ENCODE measurements at regions not wholly inside any gene's neighbourhood (a gene's known extent, or its start where the extent isn't known, plus 50 kb on each side); places are given as distances from the start of the nearest gene placed in this dataset.

- TF ChIP-seq GATA2 (IDR thresholded peaks at IDR 0.05; ENCODE audit: low read depth, low read length) (no peak), GATA3 (IDR thresholded peaks at IDR 0.05; ENCODE audit: low read depth, low read length) (no peak)
These were observed 82.3 kb downstream of the SPRY1 start for GRCh38 chr4:123478859-123479345.

Measured in SH-SY5Y (cell line).